Hepatocyte (in vitro differentiated cells): ENCODE measurements at regions not wholly inside any gene's neighbourhood (a gene's known extent, or its start where the extent isn't known, plus 50 kb on each side); places are given as distances from the start of the nearest gene placed in this dataset.

Source experiments
- CTCF ChIP-seq: fragments of 200-600 bp; sonication (generic); IDR thresholded peaks from 2 replicates; pipeline ENCODE4 v1.5.1; 2016; ENCODE audit warnings: antibody characterized with exemption, mild to moderate bottlenecking; ENCODE audit not compliant: poor library complexity
- EZH2phosphoT487 ChIP-seq: fragments of 200-600 bp; sonication (generic); IDR thresholded peaks from one replicate; pipeline ENCODE4 v1.6.1; 2018; ENCODE audit warnings: antibody characterized with exemption, mild to moderate bottlenecking, low read depth, moderate library complexity; ENCODE audit not compliant: unreplicated experiment, severe bottlenecking

- TF ChIP-seq CTCF, result no peak
- TF ChIP-seq EZH2phosphoT487, result no peak
These were observed 172.7 kb upstream of the MTNR1B start for GRCh38 chr11:92796744-92797143.
